ENCODE measurements at regions not wholly inside any gene's neighbourhood (a gene's known extent, or its start where the extent isn't known, plus 50 kb on each side); places are given as distances from the start of the nearest gene placed in this dataset.

DNA sequence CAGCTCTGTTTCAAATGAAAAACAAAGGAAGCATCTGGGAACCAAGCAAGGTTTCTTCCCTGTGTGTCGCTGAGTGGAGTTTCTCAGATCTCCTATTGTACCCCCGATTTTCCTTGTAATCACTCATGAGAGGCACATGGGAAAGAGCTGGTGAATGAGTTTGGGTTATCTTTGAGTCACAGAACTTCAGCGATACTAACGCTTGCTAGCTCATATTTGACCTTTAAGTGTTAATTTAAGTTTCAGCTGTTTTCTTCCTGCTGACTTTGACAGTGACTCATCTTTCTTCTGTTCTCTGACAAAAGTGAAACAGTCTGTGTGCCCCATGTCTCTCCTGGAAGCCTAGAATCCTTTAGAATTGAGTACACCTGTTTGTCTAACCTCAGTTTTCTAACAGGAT lies 261.1 kb upstream of the RGS17 start:
- no peak for DNase-seq (ENCODE audit: low read depth, low spot score)
- no peak overlapping the region for H3K4me3 ChIP-seq (ENCODE audit: low read depth, low read length)
- POLR2A ChIA-PET = no interaction called here
- CTCF ChIA-PET = no interaction called here
- TF ChIP-seq, protein P1, sequence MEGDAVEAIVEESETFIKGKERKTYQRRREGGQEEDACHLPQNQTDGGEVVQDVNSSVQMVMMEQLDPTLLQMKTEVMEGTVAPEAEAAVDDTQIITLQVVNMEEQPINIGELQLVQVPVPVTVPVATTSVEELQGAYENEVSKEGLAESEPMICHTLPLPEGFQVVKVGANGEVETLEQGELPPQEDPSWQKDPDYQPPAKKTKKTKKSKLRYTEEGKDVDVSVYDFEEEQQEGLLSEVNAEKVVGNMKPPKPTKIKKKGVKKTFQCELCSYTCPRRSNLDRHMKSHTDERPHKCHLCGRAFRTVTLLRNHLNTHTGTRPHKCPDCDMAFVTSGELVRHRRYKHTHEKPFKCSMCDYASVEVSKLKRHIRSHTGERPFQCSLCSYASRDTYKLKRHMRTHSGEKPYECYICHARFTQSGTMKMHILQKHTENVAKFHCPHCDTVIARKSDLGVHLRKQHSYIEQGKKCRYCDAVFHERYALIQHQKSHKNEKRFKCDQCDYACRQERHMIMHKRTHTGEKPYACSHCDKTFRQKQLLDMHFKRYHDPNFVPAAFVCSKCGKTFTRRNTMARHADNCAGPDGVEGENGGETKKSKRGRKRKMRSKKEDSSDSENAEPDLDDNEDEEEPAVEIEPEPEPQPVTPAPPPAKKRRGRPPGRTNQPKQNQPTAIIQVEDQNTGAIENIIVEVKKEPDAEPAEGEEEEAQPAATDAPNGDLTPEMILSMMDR (IDR thresholded peaks at IDR 0.05; ENCODE audit: insufficient read depth, low read length, missing control alignments) = no peak

DNA sequence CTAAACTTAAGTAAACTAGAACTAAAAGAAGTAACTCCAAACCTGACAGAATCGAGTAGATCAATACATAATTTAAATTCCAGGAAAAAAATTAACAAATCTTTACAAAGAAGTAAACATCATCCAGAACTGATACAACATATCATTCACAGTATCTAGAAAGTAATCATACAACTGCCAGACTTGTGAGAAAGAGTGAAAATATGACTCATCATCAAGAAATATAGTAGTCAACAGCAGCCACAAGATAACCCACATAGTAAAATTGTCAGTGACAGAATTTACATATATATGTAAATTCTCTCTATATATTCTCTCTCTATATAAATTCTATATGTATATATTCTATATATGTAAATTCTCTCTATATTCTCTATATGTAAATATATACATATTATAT lies 242.8 kb upstream of the RGS17 start:
- CTCF ChIA-PET = no interaction called here
- TF ChIP-seq, protein P1 (IDR thresholded peaks at IDR 0.05; ENCODE audit: insufficient read depth, low read length, missing control alignments) = no peak
- POLR2A ChIA-PET = no interaction called here
- H3K4me3 ChIP-seq (ENCODE audit: low read depth, low read length) = no peak overlapping the region
- DNase-seq (ENCODE audit: low read depth, low spot score) = no peak

DNA sequence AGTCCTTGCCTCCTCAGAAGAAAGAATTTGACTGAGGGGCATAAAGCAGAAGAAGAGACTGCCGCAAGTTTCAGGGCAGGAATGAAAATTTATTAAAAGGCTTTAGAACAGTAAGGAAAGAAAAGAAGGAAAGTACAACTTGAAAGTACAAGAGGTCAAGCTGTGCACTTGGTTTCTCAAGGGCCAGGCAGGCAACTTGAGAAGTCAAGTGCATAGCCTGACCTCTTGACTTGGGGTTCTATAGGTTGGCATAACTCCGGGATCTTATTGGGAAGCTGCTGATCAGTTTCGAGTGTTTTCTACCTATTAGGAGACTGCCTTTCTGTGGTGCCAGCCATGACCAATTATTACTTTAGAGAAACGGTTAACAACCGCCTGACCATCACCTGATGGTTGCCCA lies 237.0 kb upstream of the RGS17 start:
- CTCF ChIA-PET = no interaction called here
- TF ChIP-seq, protein P1 (IDR thresholded peaks at IDR 0.05; ENCODE audit: insufficient read depth, low read length, missing control alignments) = no peak
- no peak overlapping the region for H3K4me3 ChIP-seq (ENCODE audit: low read depth, low read length)
- no peak for DNase-seq (ENCODE audit: low read depth, low spot score)
- POLR2A ChIA-PET = no interaction called here

DNA sequence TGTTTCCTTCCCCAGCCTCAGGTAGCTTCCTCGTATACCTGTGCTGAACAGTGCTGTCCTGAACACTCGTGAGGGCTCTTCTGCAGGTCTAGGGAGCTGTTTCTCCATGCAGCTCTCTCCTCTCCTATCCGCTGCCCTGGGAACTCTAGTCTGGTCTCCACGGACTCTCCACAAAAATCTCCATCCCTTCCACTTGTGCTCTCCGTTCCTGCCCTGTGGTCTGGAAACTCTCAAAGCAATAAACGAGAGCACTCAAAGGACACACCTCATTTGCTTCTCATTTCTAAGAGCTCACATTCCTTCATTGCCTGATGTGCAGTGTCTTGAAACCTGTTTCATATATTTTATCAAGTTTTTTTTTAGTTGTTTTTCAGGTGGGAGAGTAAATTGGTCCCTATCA lies 235.9 kb upstream of the RGS17 start:
- DNase-seq (ENCODE audit: low read depth, low spot score) = no peak
- TF ChIP-seq, protein P1 (IDR thresholded peaks at IDR 0.05; ENCODE audit: insufficient read depth, low read length, missing control alignments) = no peak
- POLR2A ChIA-PET = no interaction called here
- CTCF ChIA-PET = no interaction called here
- H3K4me3 ChIP-seq (ENCODE audit: low read depth, low read length) = no peak overlapping the region

DNA sequence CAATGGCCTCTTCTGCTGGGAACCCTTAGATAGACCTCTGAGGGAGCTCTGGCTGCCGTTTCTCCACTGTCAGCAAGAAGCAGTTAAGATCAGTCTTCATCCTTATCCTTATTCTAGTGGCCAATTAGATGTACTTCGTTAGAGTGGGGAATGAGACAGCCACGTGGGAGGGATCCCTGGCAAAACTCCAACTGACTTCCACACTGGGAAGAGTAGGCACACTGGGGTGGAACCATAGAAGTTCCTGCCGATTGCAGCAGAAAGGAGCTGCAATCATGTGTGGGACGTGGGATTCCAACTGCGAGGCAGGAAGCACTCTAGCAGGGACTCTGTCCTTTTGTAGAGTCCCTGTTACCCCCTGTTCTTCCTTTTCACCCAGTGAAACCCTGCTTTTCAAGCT lies 226.3 kb upstream of the RGS17 start:
- DNase-seq (ENCODE audit: low read depth, low spot score) = no peak
- TF ChIP-seq, protein P1 (IDR thresholded peaks at IDR 0.05; ENCODE audit: insufficient read depth, low read length, missing control alignments) = no peak
- ChIA-PET POLR2A (no interaction called here), CTCF (no interaction called here)
- no peak overlapping the region for H3K4me3 ChIP-seq (ENCODE audit: low read depth, low read length)

DNA sequence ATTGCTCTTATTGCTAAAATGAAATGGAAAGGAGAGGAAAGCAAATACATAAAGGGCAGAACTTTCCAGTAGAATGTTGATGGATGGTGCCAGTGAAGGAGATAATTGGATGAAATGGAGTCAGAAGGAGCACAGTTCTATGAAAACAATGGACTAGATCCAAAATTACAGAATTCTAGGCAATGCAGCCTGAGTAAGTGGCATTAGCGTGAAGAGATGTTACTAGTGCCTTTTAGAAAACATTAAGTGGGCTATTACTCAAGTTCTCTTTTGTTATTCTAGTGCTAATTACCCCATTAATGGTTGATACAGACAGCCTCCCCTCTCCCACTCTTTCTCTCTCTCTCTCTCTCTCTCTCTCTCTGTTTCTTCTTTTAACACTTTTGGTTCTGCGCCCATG lies 209.5 kb upstream of the RGS17 start:
- TF ChIP-seq, protein P1 (IDR thresholded peaks at IDR 0.05; ENCODE audit: insufficient read depth, low read length, missing control alignments) = no peak
- CTCF ChIA-PET = no interaction called here
- H3K4me3 ChIP-seq (ENCODE audit: low read depth, low read length) = no peak overlapping the region
- POLR2A ChIA-PET = no interaction called here
- DNase-seq (ENCODE audit: low read depth, low spot score) = no peak

Data from AG04449 (cell line).